Prostate gland (tissue), 2 donors: ENCODE measurements at regions not wholly inside any gene's neighbourhood (a gene's known extent, or its start where the extent isn't known, plus 50 kb on each side); places are given as distances from the start of the nearest gene placed in this dataset.

Source experiments
- POLR2A ChIP-seq: fragments of 450-650 bp; IDR thresholded peaks from one replicate; pipeline ENCODE4 v1.6.1; 2016; ENCODE audit warnings: antibody characterized with exemption, mild to moderate bottlenecking
- TF ChIP-seq, protein P1 (sequence below), 4 experiments: fragments of 200-600 bp in 2 of 4; fragments of 450-650 bp in 2 of 4; sonication (generic) in 2 of 4; IDR thresholded peaks; 1 replicate in 3 of 4; 2 replicates in 1 of 4; pipeline ENCODE4 v1.5.1; 2016 to 2019; ENCODE audit warnings: antibody characterized with exemption in 4 of 4, mild to moderate bottlenecking in 2 of 4, moderate library complexity in 2 of 4

DNA sequence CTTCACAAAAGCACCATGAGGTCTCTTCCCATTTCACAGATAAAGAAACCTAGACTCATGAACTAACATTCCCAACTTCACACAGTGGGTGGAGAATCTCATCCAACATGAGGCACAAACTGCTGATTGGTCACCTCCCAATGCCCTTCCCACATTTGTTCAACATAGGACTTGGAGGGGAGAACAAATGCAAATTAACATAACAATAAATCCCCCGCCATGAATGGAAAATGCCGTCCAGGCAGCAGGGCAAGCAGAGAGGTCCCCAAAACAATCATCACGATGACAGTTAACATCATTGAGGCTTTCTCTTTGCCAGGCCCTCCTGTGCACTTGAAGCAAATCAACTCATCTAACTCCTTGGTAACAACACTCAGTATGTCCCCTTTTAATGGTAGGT, 185.3 kb downstream of the TMEM132E start:
- TF ChIP-seq, protein P1, sequence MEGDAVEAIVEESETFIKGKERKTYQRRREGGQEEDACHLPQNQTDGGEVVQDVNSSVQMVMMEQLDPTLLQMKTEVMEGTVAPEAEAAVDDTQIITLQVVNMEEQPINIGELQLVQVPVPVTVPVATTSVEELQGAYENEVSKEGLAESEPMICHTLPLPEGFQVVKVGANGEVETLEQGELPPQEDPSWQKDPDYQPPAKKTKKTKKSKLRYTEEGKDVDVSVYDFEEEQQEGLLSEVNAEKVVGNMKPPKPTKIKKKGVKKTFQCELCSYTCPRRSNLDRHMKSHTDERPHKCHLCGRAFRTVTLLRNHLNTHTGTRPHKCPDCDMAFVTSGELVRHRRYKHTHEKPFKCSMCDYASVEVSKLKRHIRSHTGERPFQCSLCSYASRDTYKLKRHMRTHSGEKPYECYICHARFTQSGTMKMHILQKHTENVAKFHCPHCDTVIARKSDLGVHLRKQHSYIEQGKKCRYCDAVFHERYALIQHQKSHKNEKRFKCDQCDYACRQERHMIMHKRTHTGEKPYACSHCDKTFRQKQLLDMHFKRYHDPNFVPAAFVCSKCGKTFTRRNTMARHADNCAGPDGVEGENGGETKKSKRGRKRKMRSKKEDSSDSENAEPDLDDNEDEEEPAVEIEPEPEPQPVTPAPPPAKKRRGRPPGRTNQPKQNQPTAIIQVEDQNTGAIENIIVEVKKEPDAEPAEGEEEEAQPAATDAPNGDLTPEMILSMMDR (IDR thresholded peaks at IDR 0.05), result no peak
- TF ChIP-seq POLR2A, result no peak
